ENCODE measurements at regions not wholly inside any gene's neighbourhood (a gene's known extent, or its start where the extent isn't known, plus 50 kb on each side); places are given as distances from the start of the nearest gene placed in this dataset.

DNA sequence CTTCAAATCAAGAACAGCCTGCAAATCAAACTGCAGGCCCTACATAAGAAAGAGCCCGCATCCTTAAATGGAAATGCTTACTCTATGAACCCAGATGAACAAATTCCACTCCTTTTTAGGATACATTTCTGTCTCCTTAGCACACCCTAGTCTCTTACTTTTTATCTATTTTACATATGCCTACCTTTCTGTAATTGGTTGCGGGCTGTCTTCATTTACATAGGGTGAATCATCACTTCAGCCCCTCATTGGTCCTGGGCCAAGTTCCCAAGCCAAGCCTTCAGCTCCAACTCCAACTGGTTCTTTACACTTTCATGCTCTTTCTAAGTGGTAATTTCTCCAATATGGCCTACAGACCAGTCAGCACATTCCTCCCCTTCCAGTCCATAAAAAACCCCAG is 219.3 kb downstream of the TRAM1L1 start:
- no peak for DNase-seq
- no peaks in the 10 kb centered on the region for H3K36me3 Mint-ChIP-seq
- H3K27ac Mint-ChIP-seq = no peak overlapping the region
- Histone ChIP-seq H3K36me3 (ENCODE audit: insufficient read depth, low read length) (no peaks in the 10 kb centered on the region), H3K9me3 (ENCODE audit: low read length) (no peaks in the 10 kb centered on the region), H3K27ac (ENCODE audit: low read depth, low read length) (no peak overlapping the region), H3K4me3 (ENCODE audit: low read length) (no peak overlapping the region), H3K27me3 (ENCODE audit: insufficient read depth, low read length, poor library complexity, severe bottlenecking) (no peaks in the 10 kb centered on the region), H3K4me1 (ENCODE audit: insufficient read depth, low read length) (no peaks in the 10 kb centered on the region)
- POLR2A ChIA-PET = no interaction called here
- CTCF ChIA-PET = no interaction called here
- peaks cover 0 to 6% (median 0%) of the 10 kb centered on the region in 5 donors for H3K9me3 Mint-ChIP-seq
- no peaks in the 10 kb centered on the region for H3K4me1 Mint-ChIP-seq
- no peak overlapping the region for H3K4me3 Mint-ChIP-seq
- H3K27me3 Mint-ChIP-seq = no peaks in the 10 kb centered on the region

DNA sequence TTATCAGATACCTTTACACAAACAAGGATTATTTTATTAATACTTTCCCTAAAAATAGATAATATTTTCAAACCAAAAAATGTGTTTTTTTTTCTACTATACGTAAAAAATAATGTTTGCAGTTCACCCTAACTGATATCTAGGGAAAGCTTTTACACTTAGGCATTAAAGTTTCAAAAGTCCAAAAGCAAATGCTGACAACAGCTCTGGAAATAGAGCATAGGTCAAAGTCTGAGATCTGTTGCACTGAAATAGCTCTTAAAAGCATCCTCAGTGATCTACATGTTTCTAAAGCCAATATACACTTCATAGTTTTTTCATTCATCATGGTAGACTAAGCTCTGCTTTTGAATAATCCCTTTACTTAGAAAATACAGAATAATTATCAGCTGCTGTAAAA is 222.8 kb downstream of the TRAM1L1 start:
- Histone ChIP-seq H3K27ac (ENCODE audit: low read depth, low read length) (no peak overlapping the region), H3K27me3 (ENCODE audit: insufficient read depth, low read length, poor library complexity, severe bottlenecking) (no peaks in the 10 kb centered on the region), H3K36me3 (ENCODE audit: insufficient read depth, low read length) (no peaks in the 10 kb centered on the region), H3K4me3 (ENCODE audit: low read length) (no peak overlapping the region), H3K4me1 (ENCODE audit: insufficient read depth, low read length) (no peaks in the 10 kb centered on the region), H3K9me3 (ENCODE audit: low read length) (no peaks in the 10 kb centered on the region)
- H3K4me3 Mint-ChIP-seq = no peak overlapping the region
- H3K27ac Mint-ChIP-seq = no peak overlapping the region
- DNase-seq = no peak
- H3K9me3 Mint-ChIP-seq = peaks cover 0 to 18% (median 2%) of the 10 kb centered on the region in 5 donors
- POLR2A ChIA-PET = no interaction called here
- H3K4me1 Mint-ChIP-seq = no peaks in the 10 kb centered on the region
- CTCF ChIA-PET = no interaction called here
- H3K36me3 Mint-ChIP-seq = no peaks in the 10 kb centered on the region
- H3K27me3 Mint-ChIP-seq = no peaks in the 10 kb centered on the region

DNA sequence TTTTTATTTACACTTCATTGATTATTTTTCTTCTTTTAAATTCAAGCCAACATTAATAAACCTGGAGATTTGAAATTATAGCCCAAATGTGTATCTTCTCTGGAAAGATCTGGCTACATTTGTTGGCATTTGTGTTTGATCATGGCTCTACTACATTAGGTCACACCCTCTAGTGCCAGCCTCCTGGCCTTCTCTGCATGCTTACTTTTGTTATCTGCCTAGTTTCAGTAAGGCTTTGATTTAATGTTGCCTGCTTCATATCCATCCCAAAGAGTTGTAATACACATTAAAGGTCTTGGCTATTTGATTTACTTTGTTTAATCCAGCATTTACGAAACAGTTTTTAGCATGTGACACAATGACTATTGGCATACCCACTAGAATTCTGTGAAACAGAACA is 224.5 kb downstream of the TRAM1L1 start:
- H3K9me3 ChIP-seq (ENCODE audit: low read length) = no peaks in the 10 kb centered on the region
- CTCF ChIA-PET = no interaction called here

DNA sequence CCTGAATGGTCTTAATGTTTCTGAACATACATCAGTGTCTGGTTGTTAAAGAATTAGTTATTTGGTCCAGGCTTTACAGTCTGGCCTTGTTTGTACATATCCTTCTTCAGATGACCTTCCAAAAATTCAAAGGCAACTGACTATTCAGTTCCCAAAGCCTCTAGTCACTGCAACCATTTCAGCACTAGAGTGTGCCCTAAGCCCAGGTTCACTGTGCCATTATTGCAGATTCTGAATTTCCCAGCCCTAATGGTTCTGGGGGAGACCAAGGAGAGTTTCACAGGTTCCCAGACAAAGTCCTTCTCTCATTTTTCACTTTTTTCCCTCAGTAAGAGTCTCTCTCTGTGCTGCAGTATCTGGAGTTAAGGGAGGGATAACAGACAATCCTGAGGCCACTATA is 235.8 kb downstream of the TRAM1L1 start:
- H3K4me1 Mint-ChIP-seq = no peaks in the 10 kb centered on the region
- no peaks in the 10 kb centered on the region for H3K27me3 Mint-ChIP-seq
- no peak overlapping the region for H3K27ac ChIP-seq (ENCODE audit: low read depth, low read length)
- H3K4me3 Mint-ChIP-seq = no peak overlapping the region
- H3K36me3 ChIP-seq (ENCODE audit: insufficient read depth, low read length) = no peaks in the 10 kb centered on the region
- H3K27me3 ChIP-seq (ENCODE audit: insufficient read depth, low read length, poor library complexity, severe bottlenecking) = no peaks in the 10 kb centered on the region
- no peaks in the 10 kb centered on the region for H3K9me3 ChIP-seq (ENCODE audit: low read length)
- DNase-seq = no peak
- ChIA-PET CTCF (no interaction called here), POLR2A (no interaction called here)
- H3K36me3 Mint-ChIP-seq = no peaks in the 10 kb centered on the region
- H3K27ac Mint-ChIP-seq = no peak overlapping the region
- H3K9me3 Mint-ChIP-seq = peaks cover 2 to 24% (median 5%) of the 10 kb centered on the region in 5 donors
- no peak overlapping the region for H3K4me3 ChIP-seq (ENCODE audit: low read length)
- H3K4me1 ChIP-seq (ENCODE audit: insufficient read depth, low read length) = no peaks in the 10 kb centered on the region

More for the DNA sequence above, 224.5 kb downstream of the TRAM1L1 start:
- Mint-ChIP-seq H3K4me1 (no peaks in the 10 kb centered on the region), H3K27me3 (no peaks in the 10 kb centered on the region), H3K4me3 (no peak overlapping the region), H3K36me3 (no peaks in the 10 kb centered on the region), H3K9me3 (peaks cover 0 to 18% (median 0%) of the 10 kb centered on the region in 5 donors), H3K27ac (no peak overlapping the region)
- Histone ChIP-seq H3K36me3 (ENCODE audit: insufficient read depth, low read length) (no peaks in the 10 kb centered on the region), H3K27ac (ENCODE audit: low read depth, low read length) (no peak overlapping the region), H3K27me3 (ENCODE audit: insufficient read depth, low read length, poor library complexity, severe bottlenecking) (no peaks in the 10 kb centered on the region), H3K4me1 (ENCODE audit: insufficient read depth, low read length) (no peaks in the 10 kb centered on the region), H3K4me3 (ENCODE audit: low read length) (no peak overlapping the region)
- POLR2A ChIA-PET = no interaction called here
- no peak for DNase-seq

DNA sequence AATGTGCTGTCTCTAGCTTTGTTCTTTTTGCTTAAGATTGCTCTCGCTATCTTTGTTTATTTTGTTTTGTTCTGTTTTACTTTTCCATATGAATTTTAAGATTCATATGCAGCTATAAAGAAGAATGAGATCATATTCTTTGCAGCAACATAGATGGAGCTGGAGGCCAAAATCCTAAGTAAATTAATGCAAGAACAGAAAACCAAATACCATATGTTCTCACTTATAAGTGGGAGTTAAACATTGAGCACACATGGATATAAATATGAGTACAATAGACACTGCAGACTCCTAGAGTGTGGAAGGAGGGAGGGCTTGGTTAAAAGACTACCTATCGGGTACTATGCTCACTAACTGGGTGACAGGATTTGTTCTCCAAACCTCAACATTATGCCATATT is 237.8 kb downstream of the TRAM1L1 start:
- Mint-ChIP-seq H3K27me3 (no peaks in the 10 kb centered on the region), H3K4me1 (no peaks in the 10 kb centered on the region), H3K4me3 (no peak overlapping the region), H3K9me3 (peaks cover 2 to 24% (median 5%) of the 10 kb centered on the region in 5 donors), H3K27ac (no peak overlapping the region), H3K36me3 (no peaks in the 10 kb centered on the region)
- no peaks in the 10 kb centered on the region for H3K9me3 ChIP-seq (ENCODE audit: low read length)
- no peak overlapping the region for H3K27ac ChIP-seq (ENCODE audit: low read depth, low read length)
- ChIA-PET POLR2A (no interaction called here), CTCF (no interaction called here)
- no peak for DNase-seq
- no peak overlapping the region for H3K4me3 ChIP-seq (ENCODE audit: low read length)
- H3K27me3 ChIP-seq (ENCODE audit: insufficient read depth, low read length, poor library complexity, severe bottlenecking) = no peaks in the 10 kb centered on the region
- H3K36me3 ChIP-seq (ENCODE audit: insufficient read depth, low read length) = no peaks in the 10 kb centered on the region
- H3K4me1 ChIP-seq (ENCODE audit: insufficient read depth, low read length) = no peaks in the 10 kb centered on the region

DNA sequence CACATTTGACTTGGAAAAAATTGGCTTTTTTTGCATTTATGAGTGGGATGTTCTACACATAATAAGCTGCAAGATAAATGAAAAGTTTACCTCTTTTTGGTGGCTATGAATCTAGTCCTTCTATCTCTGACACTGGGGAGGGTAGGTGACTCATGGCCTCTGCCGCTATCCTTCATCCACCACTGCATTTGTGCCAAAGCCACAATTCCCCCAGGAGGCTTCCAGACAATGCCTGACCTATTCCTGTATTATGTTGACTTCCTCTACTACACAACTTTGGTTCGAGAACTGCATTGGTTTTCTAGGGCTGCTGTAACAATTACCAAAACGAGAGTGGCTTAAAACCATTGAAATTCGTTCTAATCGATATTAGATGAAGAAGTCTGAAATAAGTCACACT is 245.6 kb downstream of the TRAM1L1 start:
- no peaks in the 10 kb centered on the region for H3K36me3 Mint-ChIP-seq
- no peak overlapping the region for H3K27ac ChIP-seq (ENCODE audit: low read depth, low read length)
- H3K36me3 ChIP-seq (ENCODE audit: insufficient read depth, low read length) = no peaks in the 10 kb centered on the region
- DNase-seq = no peak
- H3K9me3 Mint-ChIP-seq = peaks cover 0 to 23% (median 4%) of the 10 kb centered on the region in 5 donors
- CTCF ChIA-PET = no interaction called here
- no peaks in the 10 kb centered on the region for H3K4me1 Mint-ChIP-seq
- H3K27me3 Mint-ChIP-seq = no peaks in the 10 kb centered on the region
- no peak overlapping the region for H3K4me3 Mint-ChIP-seq
- H3K9me3 ChIP-seq (ENCODE audit: low read length) = no peaks in the 10 kb centered on the region
- no peaks in the 10 kb centered on the region for H3K4me1 ChIP-seq (ENCODE audit: insufficient read depth, low read length)
- H3K4me3 ChIP-seq (ENCODE audit: low read length) = no peak overlapping the region
- POLR2A ChIA-PET = no interaction called here
- H3K27me3 ChIP-seq (ENCODE audit: insufficient read depth, low read length, poor library complexity, severe bottlenecking) = no peaks in the 10 kb centered on the region
- no peak overlapping the region for H3K27ac Mint-ChIP-seq

DNA sequence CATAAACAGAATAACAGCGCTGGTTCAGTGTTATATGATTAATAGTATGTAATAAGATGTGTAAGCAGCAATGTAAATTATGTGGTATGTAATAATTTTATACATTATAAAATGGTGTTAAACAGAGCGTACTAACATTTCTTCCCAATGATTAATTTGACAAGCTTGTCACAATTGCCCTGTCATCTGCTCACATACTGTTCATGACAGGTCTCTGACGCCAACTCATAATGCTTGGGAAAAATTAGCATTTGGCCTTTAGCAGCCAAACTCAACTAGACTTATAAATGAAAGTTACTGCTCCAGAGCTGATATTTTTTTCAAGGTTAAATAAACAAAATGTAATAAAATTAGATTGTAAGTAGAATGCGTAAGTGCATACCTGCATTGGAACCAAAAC is 246.8 kb downstream of the TRAM1L1 start:
- Histone ChIP-seq H3K27me3 (ENCODE audit: insufficient read depth, low read length, poor library complexity, severe bottlenecking) (no peaks in the 10 kb centered on the region), H3K4me1 (ENCODE audit: insufficient read depth, low read length) (no peaks in the 10 kb centered on the region), H3K4me3 (ENCODE audit: low read length) (no peak overlapping the region), H3K9me3 (ENCODE audit: low read length) (no peaks in the 10 kb centered on the region), H3K36me3 (ENCODE audit: insufficient read depth, low read length) (no peaks in the 10 kb centered on the region), H3K27ac (ENCODE audit: low read depth, low read length) (no peak overlapping the region)
- POLR2A ChIA-PET = no interaction called here
- H3K36me3 Mint-ChIP-seq = no peaks in the 10 kb centered on the region
- DNase-seq = no peak
- H3K9me3 Mint-ChIP-seq = peaks cover under 1 to 17% (median 5%) of the 10 kb centered on the region in 5 donors
- H3K4me3 Mint-ChIP-seq = no peak overlapping the region
- H3K4me1 Mint-ChIP-seq = no peaks in the 10 kb centered on the region
- H3K27ac Mint-ChIP-seq = no peak overlapping the region
- H3K27me3 Mint-ChIP-seq = no peaks in the 10 kb centered on the region
- CTCF ChIA-PET = no interaction called here

DNA sequence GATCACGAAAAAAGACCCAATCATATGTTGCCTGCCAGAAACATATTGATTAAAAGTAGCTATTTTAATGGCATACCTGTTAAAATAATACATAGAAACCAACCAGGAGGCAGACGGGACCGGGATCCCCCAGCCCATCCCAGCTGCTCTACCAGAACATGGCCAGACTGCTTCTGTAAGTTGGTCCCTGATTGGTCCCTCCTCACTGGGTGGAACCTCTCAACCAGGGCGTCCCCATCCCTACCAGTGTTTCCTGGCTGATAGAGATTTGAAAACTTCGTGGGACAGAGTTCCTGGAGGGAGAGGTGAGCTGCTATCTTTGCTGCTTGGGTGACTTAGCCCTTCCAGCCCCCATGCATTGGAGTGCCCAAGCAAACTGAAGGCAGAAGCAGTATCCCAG is 256.2 kb downstream of the TRAM1L1 start:
- no peak overlapping the region for H3K27ac ChIP-seq (ENCODE audit: low read depth, low read length)

DNA sequence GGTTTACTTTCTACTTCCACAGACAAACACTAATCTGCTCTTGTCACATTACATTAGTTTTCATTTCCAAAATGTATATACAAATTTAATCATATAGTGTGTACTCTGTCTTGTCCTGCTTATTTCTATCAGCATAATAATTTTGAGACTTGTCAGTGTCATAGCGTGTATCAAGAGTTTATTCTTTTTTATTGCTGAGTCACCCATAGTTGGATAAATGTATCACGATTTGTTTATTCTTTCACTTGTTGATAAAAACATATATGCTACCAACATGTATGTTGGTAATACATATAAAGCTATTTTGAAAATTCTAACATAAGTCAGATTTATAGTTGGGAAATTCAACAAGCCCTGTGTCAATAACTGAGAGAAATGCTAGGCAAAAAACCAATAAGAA is 261.2 kb downstream of the TRAM1L1 start:
- Mint-ChIP-seq H3K27me3 (no peaks in the 10 kb centered on the region), H3K36me3 (no peaks in the 10 kb centered on the region), H3K9me3 (peaks cover 0 to 24% (median 7%) of the 10 kb centered on the region in 5 donors), H3K27ac (no peak overlapping the region), H3K4me3 (no peak overlapping the region), H3K4me1 (no peaks in the 10 kb centered on the region)
- Histone ChIP-seq H3K4me3 (ENCODE audit: low read length) (no peak overlapping the region), H3K27ac (ENCODE audit: low read depth, low read length) (no peak overlapping the region), H3K36me3 (ENCODE audit: insufficient read depth, low read length) (no peaks in the 10 kb centered on the region), H3K27me3 (ENCODE audit: insufficient read depth, low read length, poor library complexity, severe bottlenecking) (no peaks in the 10 kb centered on the region), H3K4me1 (ENCODE audit: insufficient read depth, low read length) (no peaks in the 10 kb centered on the region), H3K9me3 (ENCODE audit: low read length) (no peaks in the 10 kb centered on the region)
- ChIA-PET CTCF (no interaction called here), POLR2A (no interaction called here)
- no peak for DNase-seq

More for the DNA sequence above, 256.2 kb downstream of the TRAM1L1 start:
- H3K27ac Mint-ChIP-seq = no peak overlapping the region
- Histone ChIP-seq H3K4me3 (ENCODE audit: low read length) (no peak overlapping the region), H3K27me3 (ENCODE audit: insufficient read depth, low read length, poor library complexity, severe bottlenecking) (no peaks in the 10 kb centered on the region), H3K9me3 (ENCODE audit: low read length) (no peaks in the 10 kb centered on the region), H3K4me1 (ENCODE audit: insufficient read depth, low read length) (no peaks in the 10 kb centered on the region), H3K36me3 (ENCODE audit: insufficient read depth, low read length) (no peaks in the 10 kb centered on the region)
- peaks cover 4 to 31% (median 19%) of the 10 kb centered on the region in 5 donors for H3K9me3 Mint-ChIP-seq
- no peak for DNase-seq
- no peak overlapping the region for H3K4me3 Mint-ChIP-seq
- CTCF ChIA-PET = no interaction called here
- no peaks in the 10 kb centered on the region for H3K36me3 Mint-ChIP-seq
- POLR2A ChIA-PET = no interaction called here
- no peaks in the 10 kb centered on the region for H3K4me1 Mint-ChIP-seq
- no peaks in the 10 kb centered on the region for H3K27me3 Mint-ChIP-seq
